ENCODE measurements at regions not wholly inside any gene's neighbourhood (a gene's known extent, or its start where the extent isn't known, plus 50 kb on each side); places are given as distances from the start of the nearest gene placed in this dataset.

DNA sequence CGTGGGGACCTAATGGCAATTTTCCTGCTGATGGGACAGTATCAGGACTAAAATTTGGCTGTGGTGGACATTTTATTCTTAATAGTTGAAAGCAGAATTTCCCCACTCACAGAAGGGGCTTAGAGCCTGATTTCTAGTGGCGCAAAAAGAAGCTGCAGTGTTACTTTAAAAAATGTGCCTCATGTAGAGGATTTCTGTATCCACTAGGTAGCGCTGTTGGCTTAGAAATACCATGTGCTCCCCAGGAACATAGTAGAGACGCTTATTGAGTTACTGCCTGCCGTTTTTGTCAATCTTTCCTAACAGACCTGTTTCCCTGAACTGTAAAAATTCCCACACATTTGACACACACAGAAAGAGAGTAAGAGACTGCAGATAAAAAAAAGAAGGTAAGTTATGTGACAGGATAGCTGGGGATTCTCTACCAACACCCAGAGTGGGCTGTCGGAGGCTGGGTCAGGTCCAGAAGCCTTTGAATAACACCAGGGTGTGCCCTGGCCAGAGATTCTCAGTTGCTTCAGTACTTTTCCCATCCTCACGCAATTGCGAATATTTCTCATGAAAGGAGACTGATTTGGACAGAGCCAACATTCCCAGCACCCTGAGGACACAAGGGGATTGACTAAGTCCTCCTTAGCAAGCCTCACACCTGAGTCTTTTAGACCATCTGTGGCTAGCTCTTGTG is 88.4 kb downstream of the ZXDA start:
- TF ChIP-seq, protein P1, sequence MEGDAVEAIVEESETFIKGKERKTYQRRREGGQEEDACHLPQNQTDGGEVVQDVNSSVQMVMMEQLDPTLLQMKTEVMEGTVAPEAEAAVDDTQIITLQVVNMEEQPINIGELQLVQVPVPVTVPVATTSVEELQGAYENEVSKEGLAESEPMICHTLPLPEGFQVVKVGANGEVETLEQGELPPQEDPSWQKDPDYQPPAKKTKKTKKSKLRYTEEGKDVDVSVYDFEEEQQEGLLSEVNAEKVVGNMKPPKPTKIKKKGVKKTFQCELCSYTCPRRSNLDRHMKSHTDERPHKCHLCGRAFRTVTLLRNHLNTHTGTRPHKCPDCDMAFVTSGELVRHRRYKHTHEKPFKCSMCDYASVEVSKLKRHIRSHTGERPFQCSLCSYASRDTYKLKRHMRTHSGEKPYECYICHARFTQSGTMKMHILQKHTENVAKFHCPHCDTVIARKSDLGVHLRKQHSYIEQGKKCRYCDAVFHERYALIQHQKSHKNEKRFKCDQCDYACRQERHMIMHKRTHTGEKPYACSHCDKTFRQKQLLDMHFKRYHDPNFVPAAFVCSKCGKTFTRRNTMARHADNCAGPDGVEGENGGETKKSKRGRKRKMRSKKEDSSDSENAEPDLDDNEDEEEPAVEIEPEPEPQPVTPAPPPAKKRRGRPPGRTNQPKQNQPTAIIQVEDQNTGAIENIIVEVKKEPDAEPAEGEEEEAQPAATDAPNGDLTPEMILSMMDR (IDR thresholded peaks at IDR 0.05) = peak; percentile 30 to 68 (median 55)
- TF ChIP-seq POLR2A (IDR thresholded peaks at IDR 0.05) = no peak
